Lower lobe of right lung (tissue), 2 donors: ENCODE measurements at regions not wholly inside any gene's neighbourhood (a gene's known extent, or its start where the extent isn't known, plus 50 kb on each side); places are given as distances from the start of the nearest gene placed in this dataset.

Source experiments
- ATAC-seq, 2 donors: fragments of 200-7000 bp; cut with Tn5 transposase; one replicate each; pipeline ENCODE4 v1.9.1; 2020 to 2022; ENCODE audit warnings: mild to moderate bottlenecking in 2 of 2, moderate library complexity in 2 of 2
- DNase-seq: peaks from one replicate; pipeline ENCODE4 v3.0.0-alpha.2; 2020
- H3K27ac ChIP-seq: fragments of 200-600 bp; one replicate; pipeline ENCODE4 v1.8.0; 2022
- H3K27me3 ChIP-seq: fragments of 200-600 bp; one replicate; pipeline ENCODE4 v1.8.0; 2022; ENCODE audit warnings: low read depth
- H3K36me3 ChIP-seq: fragments of 200-600 bp; one replicate; pipeline ENCODE4 v1.8.0; 2022; ENCODE audit warnings: mild to moderate bottlenecking
- H3K4me1 ChIP-seq: fragments of 200-600 bp; one replicate; pipeline ENCODE4 v1.8.0; 2022
- H3K4me3 ChIP-seq: fragments of 200-600 bp; one replicate; pipeline ENCODE4 v1.8.0; 2022; ENCODE audit warnings: mild to moderate bottlenecking
- H3K9me3 ChIP-seq: fragments of 200-600 bp; one replicate; pipeline ENCODE4 v1.8.0; 2022
- CTCF ChIP-seq: fragments of 200-600 bp; IDR thresholded peaks from one replicate; pipeline ENCODE4 v1.8.0; 2022; ENCODE audit warnings: antibody characterized with exemption, mild to moderate bottlenecking
- intact Hi-C: fragments of 100-400 bp; cut with DNase I; formaldehyde crosslinking; loops from one replicate; pipeline ENCODE4 v1.11.0; 2022
- donor health status: DM: no; HTN: yes; CAD: no; lungs with severe emphysema.

- TF ChIP-seq CTCF = no peak
- DNase-seq (no peak), ATAC-seq (no peak)
- H3K27me3 ChIP-seq = peaks cover 46% of the 10 kb centered on the region
- peaks cover 12% of the 10 kb centered on the region for H3K4me1 ChIP-seq
- no peaks in the 10 kb centered on the region for H3K9me3 ChIP-seq
- H3K27ac ChIP-seq = no peak overlapping the region
- H3K36me3 ChIP-seq = no peaks in the 10 kb centered on the region
- intact Hi-C loops = no loop called here
- H3K4me3 ChIP-seq = no peak overlapping the region
Measured at GRCh38 chr5:154612666-154613065, 134.6 kb upstream of the HAND1 start.

DNA sequence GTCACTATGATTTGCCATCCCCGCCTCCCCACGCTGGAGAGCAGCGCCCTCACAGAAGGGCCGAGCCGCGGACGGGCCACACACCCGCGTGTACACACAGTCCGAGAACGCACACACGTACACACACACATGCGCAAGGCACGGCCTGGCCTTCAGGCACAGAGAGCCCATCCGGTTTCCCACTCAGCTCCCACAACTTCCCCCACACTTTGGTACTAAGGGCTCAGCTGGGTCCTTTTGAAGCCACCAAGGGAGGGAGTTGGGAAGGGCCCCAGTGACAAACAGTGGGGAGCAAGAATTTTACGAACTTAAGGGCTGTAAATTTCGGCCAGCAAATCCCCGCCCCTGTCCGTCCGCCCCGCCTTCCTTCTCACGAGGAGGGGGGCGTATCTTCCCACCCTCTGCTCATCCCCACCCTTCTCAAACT, 133.3 kb upstream of the HAND1 start:
- TF ChIP-seq CTCF = no peak
- peak; percentile 29 to 53 for ATAC-seq
- DNase-seq = no peak
- no peaks in the 10 kb centered on the region for H3K9me3 ChIP-seq
- intact Hi-C loops = no loop called here
- H3K27ac ChIP-seq = no peak overlapping the region
- H3K36me3 ChIP-seq = no peaks in the 10 kb centered on the region
- H3K27me3 ChIP-seq = peaks cover 46% of the 10 kb centered on the region
- H3K4me1 ChIP-seq = peaks cover 12% of the 10 kb centered on the region
- H3K4me3 ChIP-seq = peak overlapping the region; percentile 49

DNA sequence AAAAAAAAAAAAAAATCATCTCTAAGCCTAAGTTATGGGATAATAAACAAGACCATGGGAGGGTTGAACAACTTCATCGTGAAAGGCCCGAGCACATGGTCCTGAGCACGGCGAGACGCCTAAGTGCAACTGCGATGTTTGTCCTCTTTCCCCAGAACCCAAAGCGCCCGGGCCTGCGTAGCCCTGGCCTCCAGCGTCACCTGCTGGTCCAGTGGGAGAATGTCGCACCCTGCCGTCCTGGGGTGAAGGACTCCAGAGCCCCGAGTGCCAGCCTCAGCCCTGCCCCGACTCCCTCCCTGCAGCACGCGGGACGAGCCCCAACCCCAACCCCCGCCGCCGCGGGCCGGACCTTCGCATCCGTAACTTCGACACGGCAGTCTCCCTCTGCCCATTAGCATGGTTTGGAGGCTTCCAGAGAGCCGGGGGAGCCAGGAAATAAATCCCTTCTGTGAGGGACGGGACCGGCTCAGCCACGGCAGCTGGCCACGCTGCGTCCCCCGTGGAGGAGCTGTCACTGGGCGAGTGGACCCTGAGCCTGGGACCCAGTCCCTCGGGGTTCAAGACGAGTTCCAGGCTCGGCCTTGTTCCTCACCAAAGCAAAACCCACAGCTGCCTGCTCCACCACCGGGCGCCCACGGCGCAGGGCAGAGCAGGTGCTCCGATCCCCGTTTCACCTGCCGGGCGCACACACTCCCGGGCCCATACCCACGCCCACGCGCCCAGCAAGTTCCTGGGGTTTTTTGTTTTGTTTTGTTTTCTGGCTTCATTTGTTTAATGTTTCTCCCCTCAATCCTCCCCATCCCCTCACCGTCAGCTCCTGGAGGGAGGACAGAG, 132.5 kb upstream of the HAND1 start:
- peaks cover 46% of the 10 kb centered on the region for H3K27me3 ChIP-seq
- peaks cover 12% of the 10 kb centered on the region for H3K4me1 ChIP-seq
- no peak overlapping the region for H3K27ac ChIP-seq
- DNase-seq = peak; percentile 85
- TF ChIP-seq CTCF = peak; percentile 83
- intact Hi-C loops = no loop called here
- H3K4me3 ChIP-seq = peak overlapping the region; percentile 49
- H3K9me3 ChIP-seq = no peaks in the 10 kb centered on the region
- peak; percentile 95 to 97 for ATAC-seq
- no peaks in the 10 kb centered on the region for H3K36me3 ChIP-seq

DNA sequence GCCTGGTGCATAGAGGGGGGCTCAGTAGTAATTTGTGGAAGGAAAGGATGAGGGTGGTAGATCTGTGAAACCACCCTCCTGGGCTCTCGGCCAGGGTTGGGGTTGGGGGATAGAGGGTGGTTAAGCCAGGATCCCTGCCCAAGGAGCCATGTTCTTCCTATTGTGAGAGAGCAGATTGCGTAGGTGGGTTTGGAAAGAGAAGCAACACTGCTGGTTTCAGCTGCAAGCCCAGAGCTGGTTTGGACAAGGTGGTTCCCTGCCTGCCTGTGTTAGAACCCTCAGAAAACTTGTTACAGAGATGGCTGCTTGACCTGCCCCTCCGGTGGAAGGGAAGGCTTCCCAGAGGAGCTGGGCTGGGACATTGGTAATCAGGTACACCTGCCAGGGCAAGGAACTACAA, 131.2 kb upstream of the HAND1 start:
- no peak for DNase-seq
- Histone ChIP-seq H3K27me3 (peaks cover 50% of the 10 kb centered on the region), H3K4me1 (peaks cover 14% of the 10 kb centered on the region), H3K4me3 (no peak overlapping the region), H3K36me3 (no peaks in the 10 kb centered on the region), H3K9me3 (no peaks in the 10 kb centered on the region), H3K27ac (no peak overlapping the region)
- ATAC-seq = no peak
- intact Hi-C loops = loop anchor here (10.0 kb wide), 1 partner anchor 144 kb away; no protein-coding TSS in a partner anchor
- TF ChIP-seq CTCF = no peak

GRCh38 chr5:154608531-154609011, 130.5 kb upstream of the HAND1 start:
- intact Hi-C loops = loop anchor here (10.0 kb wide), 1 partner anchor 144 kb away; no protein-coding TSS in a partner anchor
- Histone ChIP-seq H3K27ac (no peak overlapping the region), H3K27me3 (peaks cover 51% of the 10 kb centered on the region), H3K4me3 (no peak overlapping the region), H3K4me1 (peaks cover 19% of the 10 kb centered on the region), H3K9me3 (no peaks in the 10 kb centered on the region), H3K36me3 (no peaks in the 10 kb centered on the region)
- DNase-seq = no peak
- no peak for TF ChIP-seq CTCF
- ATAC-seq = no peak
